Loucy (cell line): ENCODE measurements at regions not wholly inside any gene's neighbourhood (a gene's known extent, or its start where the extent isn't known, plus 50 kb on each side); places are given as distances from the start of the nearest gene placed in this dataset.

Experiments used
- H2AFZ ChIP-seq: fragments of 200-600 bp; sonication (generic); 2 replicates; pipeline ENCODE4 v1.6.0; 2016; ENCODE audit warnings: antibody characterized with exemption, mild to moderate bottlenecking, low read length, moderate library complexity
- H3F3A ChIP-seq: fragments of 200-600 bp; 2 replicates; pipeline ENCODE4 v1.6.0; 2016; ENCODE audit warnings: antibody characterized with exemption, low read depth, mild to moderate bottlenecking
- H3K27me3 ChIP-seq: fragments of 200-600 bp; sonication (generic); 2 replicates; pipeline ENCODE4 v1.6.1; 2014; ENCODE audit warnings: low read length, mild to moderate bottlenecking; ENCODE audit not compliant: insufficient read depth, poor library complexity, severe bottlenecking
- H3K36me3 ChIP-seq: fragments of 200-600 bp; sonication (generic); 2 replicates; pipeline ENCODE4 v1.6.1; 2016; ENCODE audit warnings: low read length; ENCODE audit not compliant: insufficient read depth
- H3K4me1 ChIP-seq: fragments of 200-600 bp; sonication (generic); 2 replicates; pipeline ENCODE4 v1.5.1; 2014; ENCODE audit warnings: low read length, mild to moderate bottlenecking; ENCODE audit not compliant: insufficient read depth, poor library complexity, severe bottlenecking
- H3K4me2 ChIP-seq: fragments of 200-600 bp; sonication (generic); 2 replicates; pipeline ENCODE4 v1.6.0; 2014; ENCODE audit warnings: antibody characterized with exemption, low read length, low read depth, mild to moderate bottlenecking; ENCODE audit not compliant: poor library complexity, severe bottlenecking
- H3K4me3 ChIP-seq: fragments of 200-600 bp; sonication (generic); 2 replicates; pipeline ENCODE4 v1.5.1; 2014; ENCODE audit warnings: low read length, mild to moderate bottlenecking, mixed read lengths; ENCODE audit not compliant: poor library complexity, severe bottlenecking
- H3K79me2 ChIP-seq: fragments of 200-600 bp; sonication (generic); 2 replicates; pipeline ENCODE4 v1.6.1; 2014; ENCODE audit warnings: low read length; ENCODE audit not compliant: insufficient read depth
- H3K9ac ChIP-seq: fragments of 200-600 bp; sonication (generic); 2 replicates; pipeline ENCODE4 v1.6.0; 2014; ENCODE audit warnings: mild to moderate bottlenecking, low read depth, low read length, moderate library complexity; ENCODE audit not compliant: poor library complexity, severe bottlenecking
- H3K9me2 ChIP-seq: fragments of 200-600 bp; sonication (generic); replicated peaks from 2 replicates; pipeline ENCODE4 v1.6.1; 2016; ENCODE audit warnings: low read depth, low read length, mixed read lengths
- H3K9me3 ChIP-seq: fragments of 200-600 bp; sonication (generic); 2 replicates; pipeline ENCODE4 v1.6.1; 2014; ENCODE audit warnings: mild to moderate bottlenecking, antibody characterized with exemption, low read length, low read depth; ENCODE audit not compliant: insufficient read depth
- H4K20me1 ChIP-seq: fragments of 200-600 bp; sonication (generic); 2 replicates; pipeline ENCODE4 v1.6.0; 2014; ENCODE audit warnings: antibody characterized with exemption, low read length, mild to moderate bottlenecking; ENCODE audit not compliant: insufficient read depth, poor library complexity, severe bottlenecking
- EZH2phosphoT487 ChIP-seq: fragments of 200-600 bp; IDR thresholded peaks from 2 replicates; pipeline ENCODE4 v1.6.1; 2018; ENCODE audit warnings: antibody characterized with exemption, mild to moderate bottlenecking, moderate library complexity, borderline replicate concordance
- TF ChIP-seq, protein P1 (sequence below): fragments of 200-600 bp; sonication (generic); conservative IDR thresholded peaks from 2 replicates; pipeline ENCODE4 v1.5.1; 2014; ENCODE audit warnings: mild to moderate bottlenecking, antibody characterized with exemption, low read length

DNA sequence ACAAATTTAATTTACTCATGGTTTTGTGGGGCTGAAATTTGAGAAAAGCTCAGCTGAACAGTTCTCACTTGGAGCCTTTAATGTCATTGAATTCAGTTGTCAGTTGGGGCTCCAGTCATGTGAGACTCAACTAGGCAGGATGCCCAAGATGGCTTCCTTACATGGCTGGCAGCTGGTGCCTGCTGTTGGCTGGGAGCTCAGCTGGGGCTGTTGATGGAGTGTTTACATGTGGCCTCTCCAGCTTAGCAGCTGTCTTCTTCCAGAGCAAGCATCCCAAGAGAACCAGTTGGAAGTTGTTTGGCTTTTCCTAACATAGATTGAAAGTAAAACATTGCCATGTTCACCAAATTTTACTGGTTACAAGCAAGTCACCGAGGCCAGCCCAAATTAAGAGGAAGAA lies 81.8 kb upstream of the KCNA3 start:
- Histone ChIP-seq H3F3A (no peaks in the 10 kb centered on the region), H3K9ac (no peak overlapping the region), H4K20me1 (no peaks in the 10 kb centered on the region), H3K36me3 (no peaks in the 10 kb centered on the region), H3K9me3 (no peaks in the 10 kb centered on the region), H3K4me2 (no peak overlapping the region), H3K4me1 (no peaks in the 10 kb centered on the region), H3K4me3 (no peak overlapping the region), H3K79me2 (no peaks in the 10 kb centered on the region), H2AFZ (no peak overlapping the region), H3K27me3 (no peaks in the 10 kb centered on the region), H3K9me2 (no peaks in the 10 kb centered on the region; the same call in 1 of the 2 replicates)
- TF ChIP-seq, protein P1, sequence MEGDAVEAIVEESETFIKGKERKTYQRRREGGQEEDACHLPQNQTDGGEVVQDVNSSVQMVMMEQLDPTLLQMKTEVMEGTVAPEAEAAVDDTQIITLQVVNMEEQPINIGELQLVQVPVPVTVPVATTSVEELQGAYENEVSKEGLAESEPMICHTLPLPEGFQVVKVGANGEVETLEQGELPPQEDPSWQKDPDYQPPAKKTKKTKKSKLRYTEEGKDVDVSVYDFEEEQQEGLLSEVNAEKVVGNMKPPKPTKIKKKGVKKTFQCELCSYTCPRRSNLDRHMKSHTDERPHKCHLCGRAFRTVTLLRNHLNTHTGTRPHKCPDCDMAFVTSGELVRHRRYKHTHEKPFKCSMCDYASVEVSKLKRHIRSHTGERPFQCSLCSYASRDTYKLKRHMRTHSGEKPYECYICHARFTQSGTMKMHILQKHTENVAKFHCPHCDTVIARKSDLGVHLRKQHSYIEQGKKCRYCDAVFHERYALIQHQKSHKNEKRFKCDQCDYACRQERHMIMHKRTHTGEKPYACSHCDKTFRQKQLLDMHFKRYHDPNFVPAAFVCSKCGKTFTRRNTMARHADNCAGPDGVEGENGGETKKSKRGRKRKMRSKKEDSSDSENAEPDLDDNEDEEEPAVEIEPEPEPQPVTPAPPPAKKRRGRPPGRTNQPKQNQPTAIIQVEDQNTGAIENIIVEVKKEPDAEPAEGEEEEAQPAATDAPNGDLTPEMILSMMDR = no peak
- TF ChIP-seq EZH2phosphoT487 = no peak

DNA sequence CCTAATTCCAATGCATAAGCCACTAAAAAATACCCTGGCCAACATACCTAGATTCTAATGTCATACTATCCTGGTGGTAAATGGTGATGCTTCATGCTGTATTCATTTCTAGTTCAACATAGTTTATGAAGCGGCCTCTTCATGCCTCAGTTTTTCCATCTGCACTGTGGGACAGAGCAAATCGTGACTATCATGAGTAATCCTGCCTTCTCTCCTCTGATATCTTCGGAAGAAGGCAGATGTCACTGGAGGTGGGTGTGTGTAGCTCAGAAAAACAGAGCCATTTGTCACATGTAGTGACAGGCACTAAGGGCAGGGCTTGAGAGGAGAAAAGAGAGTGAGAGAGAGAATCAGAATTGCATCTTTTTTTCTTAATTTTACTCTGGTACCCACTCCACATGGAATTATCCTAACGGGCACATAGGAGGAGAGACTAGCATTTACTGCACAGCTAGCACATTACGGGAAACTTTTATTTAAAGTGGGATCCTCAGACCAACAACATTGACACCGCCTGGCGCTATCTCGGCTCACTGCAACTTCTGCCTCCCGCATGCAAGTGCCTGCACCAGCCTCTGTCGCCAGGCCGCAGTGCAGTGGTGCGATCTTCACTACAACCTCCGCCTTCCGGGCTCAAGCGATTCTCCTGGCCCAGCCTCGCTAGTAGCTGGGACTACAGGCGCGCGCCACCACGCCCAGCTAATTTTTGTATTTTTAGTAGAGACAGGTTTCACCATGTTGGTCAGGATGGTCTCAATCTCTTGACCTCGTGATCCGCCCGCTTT lies 78.4 kb upstream of the KCNA3 start:
- no peak overlapping the region for H2AFZ ChIP-seq
- H3K4me3 ChIP-seq = no peak overlapping the region
- peaks cover 6% of the 10 kb centered on the region for H3K27me3 ChIP-seq
- no peaks in the 10 kb centered on the region for H3K36me3 ChIP-seq
- H4K20me1 ChIP-seq = no peaks in the 10 kb centered on the region
- no peaks in the 10 kb centered on the region for H3F3A ChIP-seq
- H3K9me3 ChIP-seq = no peaks in the 10 kb centered on the region
- no peaks in the 10 kb centered on the region for H3K4me1 ChIP-seq
- H3K4me2 ChIP-seq = no peak overlapping the region
- no peaks in the 10 kb centered on the region for H3K79me2 ChIP-seq
- H3K9ac ChIP-seq = no peak overlapping the region
- H3K9me2 ChIP-seq = no peaks in the 10 kb centered on the region; the same call in 1 of the 2 replicates
- TF ChIP-seq, protein P1 = no peak
- no peak for TF ChIP-seq EZH2phosphoT487

DNA sequence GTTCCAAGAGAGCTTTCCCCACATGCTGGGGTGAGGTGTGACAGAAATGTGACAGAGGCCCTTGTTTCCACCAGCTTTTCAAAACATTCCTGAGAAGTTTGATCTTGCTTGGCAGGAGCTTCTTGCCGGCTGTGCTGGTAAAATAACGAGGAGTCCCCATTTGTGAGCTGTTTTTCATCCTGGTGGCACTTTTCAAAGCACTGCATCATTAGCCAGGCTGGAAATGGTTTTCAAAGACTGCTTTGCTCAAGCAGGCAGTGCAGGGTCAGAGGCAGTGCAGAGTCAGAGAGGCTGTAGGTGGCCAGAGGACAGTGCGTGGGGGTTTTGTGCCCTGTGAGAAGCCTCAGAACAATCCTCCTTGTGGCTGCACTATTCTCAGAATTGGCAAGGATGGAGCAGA lies 75.8 kb upstream of the KCNA3 start:
- Histone ChIP-seq H3K4me2 (no peak overlapping the region), H3K36me3 (no peaks in the 10 kb centered on the region), H3K27me3 (peaks cover 6% of the 10 kb centered on the region), H2AFZ (no peak overlapping the region), H3K4me1 (no peaks in the 10 kb centered on the region), H3K9ac (no peak overlapping the region), H3K9me3 (no peaks in the 10 kb centered on the region), H4K20me1 (no peaks in the 10 kb centered on the region), H3F3A (no peaks in the 10 kb centered on the region), H3K79me2 (no peaks in the 10 kb centered on the region), H3K9me2 (no peaks in the 10 kb centered on the region), H3K4me3 (no peak overlapping the region)
- TF ChIP-seq EZH2phosphoT487 = no peak
- TF ChIP-seq, protein P1 = no peak
